ENCODE measurements at regions not wholly inside any gene's neighbourhood (a gene's known extent, or its start where the extent isn't known, plus 50 kb on each side); places are given as distances from the start of the nearest gene placed in this dataset.

GRCh38 chr1:239260842-239261241, 125.5 kb upstream of the CHRM3 start:
- ChIA-PET CTCF (no interaction called here), POLR2A (no interaction called here)
- intact Hi-C loops (cut with micrococcal nuclease) = no loop called here
- no peak for DNase-seq (ENCODE audit: low read depth, low spot score)
- H3K9me1 ChIP-seq (replicated peaks; ENCODE audit: control insufficient read depth, extremely low read depth, insufficient read depth, low read length) = no peaks in the 10 kb centered on the region
- no peak overlapping the region for H3K9ac ChIP-seq (replicated peaks; ENCODE audit: extremely low read depth, insufficient read depth, low read length)
- TF ChIP-seq GATA2 (IDR thresholded peaks at IDR 0.05; ENCODE audit: insufficient read depth, insufficient read length, low read depth, low read length) (no peak), POLR2AphosphoS5 (IDR thresholded peaks at IDR 0.05; ENCODE audit: insufficient read depth, low read depth, low read length) (no peak), FOS (IDR thresholded peaks at IDR 0.05; ENCODE audit: borderline replicate concordance, insufficient read depth, low read length) (no peak), MYC (IDR thresholded peaks at IDR 0.05; ENCODE audit: low read depth, low read length) (no peak), POLR2A (IDR thresholded peaks at IDR 0.05; ENCODE audit: low read depth, low read length) (no peak), JUN (IDR thresholded peaks at IDR 0.05; ENCODE audit: borderline replicate concordance, insufficient read depth, insufficient read length, low read depth) (no peak), MAX (IDR thresholded peaks at IDR 0.05; ENCODE audit: insufficient read depth, insufficient read length) (no peak), EZH2 (IDR thresholded peaks at IDR 0.05; ENCODE audit: borderline replicate concordance, low read depth, low read length, severe bottlenecking) (no peak)
- TF ChIP-seq, protein P1, sequence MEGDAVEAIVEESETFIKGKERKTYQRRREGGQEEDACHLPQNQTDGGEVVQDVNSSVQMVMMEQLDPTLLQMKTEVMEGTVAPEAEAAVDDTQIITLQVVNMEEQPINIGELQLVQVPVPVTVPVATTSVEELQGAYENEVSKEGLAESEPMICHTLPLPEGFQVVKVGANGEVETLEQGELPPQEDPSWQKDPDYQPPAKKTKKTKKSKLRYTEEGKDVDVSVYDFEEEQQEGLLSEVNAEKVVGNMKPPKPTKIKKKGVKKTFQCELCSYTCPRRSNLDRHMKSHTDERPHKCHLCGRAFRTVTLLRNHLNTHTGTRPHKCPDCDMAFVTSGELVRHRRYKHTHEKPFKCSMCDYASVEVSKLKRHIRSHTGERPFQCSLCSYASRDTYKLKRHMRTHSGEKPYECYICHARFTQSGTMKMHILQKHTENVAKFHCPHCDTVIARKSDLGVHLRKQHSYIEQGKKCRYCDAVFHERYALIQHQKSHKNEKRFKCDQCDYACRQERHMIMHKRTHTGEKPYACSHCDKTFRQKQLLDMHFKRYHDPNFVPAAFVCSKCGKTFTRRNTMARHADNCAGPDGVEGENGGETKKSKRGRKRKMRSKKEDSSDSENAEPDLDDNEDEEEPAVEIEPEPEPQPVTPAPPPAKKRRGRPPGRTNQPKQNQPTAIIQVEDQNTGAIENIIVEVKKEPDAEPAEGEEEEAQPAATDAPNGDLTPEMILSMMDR (IDR thresholded peaks at IDR 0.05; ENCODE audit: extremely low read depth in 1 of 2, insufficient read depth in 1 of 2, low read depth in 1 of 2, low read length in 2 of 2) = no peak
- H2AFZ ChIP-seq (ENCODE audit: low read depth, low read length) = no peak overlapping the region
- no peak for FAIRE-seq
- BruUV-seq (replicated peaks) = no TSS peak
- peaks cover 5% of the 10 kb centered on the region for H3K9me3 ChIP-seq (replicated peaks; ENCODE audit: control insufficient read depth, insufficient read depth, low read length)
- H3K36me3 ChIP-seq (ENCODE audit: control insufficient read depth in 2 of 2, extremely low read depth in 1 of 2, insufficient read depth in 2 of 2, low read length in 2 of 2) = no peaks in the 10 kb centered on the region
- H3K27ac ChIP-seq (ENCODE audit: insufficient read depth, low read depth, low read length) = no peak overlapping the region
- H3K79me2 ChIP-seq (ENCODE audit: control insufficient read depth, insufficient read depth, low read length) = no peaks in the 10 kb centered on the region
- H3K27me3 ChIP-seq (ENCODE audit: control insufficient read depth in 2 of 2, insufficient read depth in 2 of 2, low read length in 2 of 2) = no peaks in the 10 kb centered on the region
- H3K4me1 ChIP-seq (ENCODE audit: control insufficient read depth, extremely low read depth, insufficient read depth, low read length) = no peaks in the 10 kb centered on the region
- H4K20me1 ChIP-seq (replicated peaks; ENCODE audit: control insufficient read depth, extremely low read depth, insufficient read depth, low read length) = no peaks in the 10 kb centered on the region
- H3K4me3 ChIP-seq (replicated peaks in 1 of 3; ENCODE audit: insufficient read depth in 1 of 3, low read depth in 1 of 3, low read length in 3 of 3) = no peak overlapping the region
- dilution Hi-C loops (cut with MboI; ENCODE audit: extremely low pct_ligation_motif_present, low sequenced_read_pairs) = no loop called here
- no peak overlapping the region for H3K4me2 ChIP-seq (ENCODE audit: insufficient read depth, low read length)

All from endothelial cell of umbilical vein (primary cell).